DND-41 (cell line): ENCODE measurements at regions not wholly inside any gene's neighbourhood (a gene's known extent, or its start where the extent isn't known, plus 50 kb on each side); places are given as distances from the start of the nearest gene placed in this dataset.
A peak's percentile ranks its signal among the peaks of the same experiment; 100 is the strongest.
"Not testable (repeated sequence)": the region's sequence is repeated elsewhere in the genome, so short reads cannot be mapped to it uniquely, and the experiment has no call there.

ENCODE experiments used
- ATAC-seq: fragments of 200-7000 bp; cut with Tn5 transposase; 3 replicates; pipeline ENCODE4 v1.9.1; 2021; ENCODE audit warnings: low read depth; ENCODE audit not compliant: insufficient read depth
- DNase-seq: peaks from one replicate; pipeline ENCODE4 v3.0.0-alpha.2; 2020
- H2AFZ ChIP-seq: 2 replicates; pipeline ENCODE4 v1.6.0; 2012; ENCODE audit warnings: low read depth, low read length
- H3K27ac ChIP-seq: 2 replicates; pipeline ENCODE4 v1.5.1; 2012; ENCODE audit warnings: low read length, inconsistent platforms
- H3K27me3 ChIP-seq: fragments of 200-600 bp; sonication (generic); 2 replicates; pipeline ENCODE4 v1.6.0; 2012; ENCODE audit warnings: low read length, mild to moderate bottlenecking, inconsistent platforms; ENCODE audit not compliant: insufficient read depth, poor library complexity
- H3K36me3 ChIP-seq: 2 replicates; pipeline ENCODE4 v1.5.1; 2012; ENCODE audit warnings: low read length, inconsistent platforms; ENCODE audit not compliant: insufficient read depth
- H3K4me1 ChIP-seq: 2 replicates; pipeline ENCODE4 v1.5.1; 2012; ENCODE audit warnings: mild to moderate bottlenecking, low read length; ENCODE audit not compliant: insufficient read depth
- H3K4me2 ChIP-seq: 2 replicates; pipeline ENCODE4 v1.6.0; 2012; ENCODE audit warnings: mild to moderate bottlenecking, moderate library complexity, low read length, inconsistent platforms; ENCODE audit not compliant: insufficient read depth
- H3K4me3 ChIP-seq, 2 experiments: fragments of 200-600 bp in 1 of 2; shearing (Covaris generic) in 1 of 2; 2 replicates each; pipeline ENCODE4 v1.5.1; 2012 to 2016; ENCODE audit warnings: inconsistent platforms in 2 of 2, low read length in 2 of 2, mild to moderate bottlenecking in 2 of 2, low read depth in 1 of 2, moderate library complexity in 1 of 2
- H3K79me2 ChIP-seq: 2 replicates; pipeline ENCODE4 v1.6.0; 2012; ENCODE audit warnings: low read length, inconsistent platforms; ENCODE audit not compliant: insufficient read depth
- H3K9ac ChIP-seq: 2 replicates; pipeline ENCODE4 v1.6.0; 2012; ENCODE audit warnings: low read depth, mild to moderate bottlenecking, inconsistent platforms, low read length, moderate library complexity
- H3K9me3 ChIP-seq: 2 replicates; pipeline ENCODE4 v1.5.1; 2012; ENCODE audit warnings: low read length, moderate library complexity, mild to moderate bottlenecking, inconsistent platforms; ENCODE audit not compliant: insufficient read depth, severe bottlenecking
- H4K20me1 ChIP-seq: 2 replicates; pipeline ENCODE4 v1.6.0; 2012; ENCODE audit warnings: low read length; ENCODE audit not compliant: insufficient read depth
- CTCF ChIP-seq: IDR thresholded peaks from 2 replicates; pipeline ENCODE4 v1.5.1; 2012; ENCODE audit warnings: borderline replicate concordance, low read length, moderate library complexity, mild to moderate bottlenecking; ENCODE audit not compliant: poor library complexity, severe bottlenecking; ENCODE audit errors: extremely low read depth
- EZH2 ChIP-seq: IDR thresholded peaks from 3 replicates; pipeline ENCODE4 v1.6.1; 2012; ENCODE audit warnings: borderline replicate concordance, low read depth, mild to moderate bottlenecking, moderate library complexity, low read length, inconsistent platforms; ENCODE audit not compliant: severe bottlenecking

GRCh38 chr6:9025796-9026394, 590.5 kb upstream of the SLC35B3 start:
- Histone ChIP-seq H3K27ac (no peak overlapping the region; the same call in 1 of the 2 replicates), H3K27me3 (no peaks in the 10 kb centered on the region), H3K9me3 (no peaks in the 10 kb centered on the region), H3K4me1 (peaks cover 16% of the 10 kb centered on the region), H3K9ac (no peak overlapping the region), H4K20me1 (no peaks in the 10 kb centered on the region), H3K4me2 (peak overlapping the region; percentile 54; the same call in 1 of the 2 replicates), H3K36me3 (no peaks in the 10 kb centered on the region), H3K4me3 (no peak overlapping the region), H2AFZ (no peak overlapping the region), H3K79me2 (no peaks in the 10 kb centered on the region)
- no peak for DNase-seq
- no peak for ATAC-seq
- TF ChIP-seq CTCF (no peak), EZH2 (no peak)

GRCh38 chr6:9025228-9025627, 589.9 kb upstream of the SLC35B3 start:
- no peaks in the 10 kb centered on the region for H4K20me1 ChIP-seq
- H3K9me3 ChIP-seq, result no peaks in the 10 kb centered on the region
- H3K27me3 ChIP-seq, result no peaks in the 10 kb centered on the region
- TF ChIP-seq CTCF (no peak), EZH2 (no peak)
- no peak overlapping the region for H3K9ac ChIP-seq
- no peaks in the 10 kb centered on the region for H3K36me3 ChIP-seq
- DNase-seq (peak; percentile 64), ATAC-seq (peak; percentile 94)
- peak overlapping the region; percentile 77 for H2AFZ ChIP-seq
- H3K27ac ChIP-seq, result no peak overlapping the region
- peak overlapping the region; percentile 54 for H3K4me2 ChIP-seq
- peak overlapping the region in 1 of 2 experiments; percentile 48; a peak in 2 of 4 replicates for H3K4me3 ChIP-seq
- H3K79me2 ChIP-seq, result no peaks in the 10 kb centered on the region
- H3K4me1 ChIP-seq, result peaks cover 16% of the 10 kb centered on the region

GRCh38 chr6:9024246-9024645, 588.9 kb upstream of the SLC35B3 start:
- H3K9ac ChIP-seq, H2AFZ ChIP-seq, H3K4me3 ChIP-seq, H3K4me2 ChIP-seq, ATAC-seq, H3K27ac ChIP-seq, H3K79me2 ChIP-seq, H3K9me3 ChIP-seq, H3K36me3 ChIP-seq, H3K27me3 ChIP-seq, DNase-seq, H4K20me1 ChIP-seq: not testable (repeated sequence)
- peaks cover 16% of the 10 kb centered on the region for H3K4me1 ChIP-seq

GRCh38 chr6:9020001-9020400, 584.7 kb upstream of the SLC35B3 start:
- H3K27me3 ChIP-seq, result no peaks in the 10 kb centered on the region
- H4K20me1 ChIP-seq, result no peaks in the 10 kb centered on the region
- no peak overlapping the region for H3K4me2 ChIP-seq
- H3K79me2 ChIP-seq, result no peaks in the 10 kb centered on the region
- DNase-seq (no peak), ATAC-seq (no peak)
- no peaks in the 10 kb centered on the region for H3K36me3 ChIP-seq
- peaks cover 4% of the 10 kb centered on the region for H3K4me1 ChIP-seq
- no peak overlapping the region for H3K27ac ChIP-seq
- H3K4me3 ChIP-seq, result no peak overlapping the region
- H3K9ac ChIP-seq, result no peak overlapping the region
- TF ChIP-seq EZH2 (no peak), CTCF (no peak)
- no peaks in the 10 kb centered on the region for H3K9me3 ChIP-seq
- no peak overlapping the region for H2AFZ ChIP-seq
